ENCODE measurements at regions not wholly inside any gene's neighbourhood (a gene's known extent, or its start where the extent isn't known, plus 50 kb on each side); places are given as distances from the start of the nearest gene placed in this dataset.

DNA sequence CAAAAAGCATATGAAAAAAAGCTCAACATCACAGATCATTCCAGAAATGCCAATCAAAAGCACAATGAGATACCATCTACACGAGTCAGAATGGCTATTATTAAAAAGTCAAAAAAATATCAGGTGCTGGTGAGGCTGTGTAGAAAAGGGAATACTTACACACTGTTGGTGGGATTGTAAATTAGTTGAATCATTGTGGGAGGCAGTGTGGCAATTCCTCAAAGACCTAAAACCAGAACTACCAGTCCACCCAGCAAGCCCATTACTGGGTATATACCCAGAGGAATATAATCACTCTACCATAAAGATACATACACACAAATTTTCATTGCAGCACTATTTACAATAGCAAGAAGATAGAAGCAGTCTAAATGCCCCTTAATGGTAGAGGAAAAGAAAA, 529.9 kb downstream of the SLITRK1 start:
- intact Hi-C loops (cut with DNase I) = no loop called here
- no peak overlapping the region for H3K4me3 ChIP-seq
- no peak for TF ChIP-seq POLR2A (IDR thresholded peaks at IDR 0.05)
- TF ChIP-seq, protein P1, sequence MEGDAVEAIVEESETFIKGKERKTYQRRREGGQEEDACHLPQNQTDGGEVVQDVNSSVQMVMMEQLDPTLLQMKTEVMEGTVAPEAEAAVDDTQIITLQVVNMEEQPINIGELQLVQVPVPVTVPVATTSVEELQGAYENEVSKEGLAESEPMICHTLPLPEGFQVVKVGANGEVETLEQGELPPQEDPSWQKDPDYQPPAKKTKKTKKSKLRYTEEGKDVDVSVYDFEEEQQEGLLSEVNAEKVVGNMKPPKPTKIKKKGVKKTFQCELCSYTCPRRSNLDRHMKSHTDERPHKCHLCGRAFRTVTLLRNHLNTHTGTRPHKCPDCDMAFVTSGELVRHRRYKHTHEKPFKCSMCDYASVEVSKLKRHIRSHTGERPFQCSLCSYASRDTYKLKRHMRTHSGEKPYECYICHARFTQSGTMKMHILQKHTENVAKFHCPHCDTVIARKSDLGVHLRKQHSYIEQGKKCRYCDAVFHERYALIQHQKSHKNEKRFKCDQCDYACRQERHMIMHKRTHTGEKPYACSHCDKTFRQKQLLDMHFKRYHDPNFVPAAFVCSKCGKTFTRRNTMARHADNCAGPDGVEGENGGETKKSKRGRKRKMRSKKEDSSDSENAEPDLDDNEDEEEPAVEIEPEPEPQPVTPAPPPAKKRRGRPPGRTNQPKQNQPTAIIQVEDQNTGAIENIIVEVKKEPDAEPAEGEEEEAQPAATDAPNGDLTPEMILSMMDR (IDR thresholded peaks at IDR 0.05) = no peak
- no peak overlapping the region for H3K27ac ChIP-seq
- no peaks in the 10 kb centered on the region for H3K36me3 ChIP-seq (replicated peaks in 1 of 2)
- H3K27me3 ChIP-seq = no peaks in the 10 kb centered on the region
- DNase-seq = no peak
- no peaks in the 10 kb centered on the region for H3K9me3 ChIP-seq (replicated peaks in 1 of 3)
- H3K4me1 ChIP-seq (replicated peaks in 1 of 2) = no peaks in the 10 kb centered on the region
- 47 to 67% (median 64%) methylated on average over 1 of the region's 1 CpG for WGBS, 4 donors

DNA sequence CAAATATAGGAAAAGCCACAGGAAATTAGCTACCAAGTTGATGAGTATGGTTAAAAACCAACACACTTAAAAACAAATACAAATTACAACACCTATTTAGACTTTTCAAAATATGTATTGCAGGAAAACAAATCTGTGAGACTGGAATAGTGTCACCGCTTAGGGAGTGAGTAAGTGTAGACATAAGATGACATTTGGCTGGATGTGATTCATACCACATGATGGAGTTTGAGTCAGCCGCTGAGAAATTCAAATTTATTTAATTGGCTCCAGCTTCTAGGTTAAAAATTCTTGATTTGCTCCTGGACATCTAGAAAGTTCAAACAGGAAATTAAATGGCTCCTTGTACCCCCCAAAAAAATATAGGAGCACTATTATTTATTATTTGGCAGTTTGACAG, 531.7 kb downstream of the SLITRK1 start:
- no peak for TF ChIP-seq POLR2A (IDR thresholded peaks at IDR 0.05)
- TF ChIP-seq, protein P1 (IDR thresholded peaks at IDR 0.05) = no peak
- 84 to 93% (median 87%) methylated on average over 2 of the region's 2 CpGs for WGBS, 4 donors
- Histone ChIP-seq H3K36me3 (replicated peaks in 1 of 2) (no peaks in the 10 kb centered on the region), H3K4me3 (no peak overlapping the region), H3K4me1 (replicated peaks in 1 of 2) (no peaks in the 10 kb centered on the region), H3K9me3 (replicated peaks in 1 of 3) (no peaks in the 10 kb centered on the region), H3K27ac (no peak overlapping the region), H3K27me3 (no peaks in the 10 kb centered on the region)
- intact Hi-C loops (cut with DNase I) = no loop called here
- DNase-seq = no peak

DNA sequence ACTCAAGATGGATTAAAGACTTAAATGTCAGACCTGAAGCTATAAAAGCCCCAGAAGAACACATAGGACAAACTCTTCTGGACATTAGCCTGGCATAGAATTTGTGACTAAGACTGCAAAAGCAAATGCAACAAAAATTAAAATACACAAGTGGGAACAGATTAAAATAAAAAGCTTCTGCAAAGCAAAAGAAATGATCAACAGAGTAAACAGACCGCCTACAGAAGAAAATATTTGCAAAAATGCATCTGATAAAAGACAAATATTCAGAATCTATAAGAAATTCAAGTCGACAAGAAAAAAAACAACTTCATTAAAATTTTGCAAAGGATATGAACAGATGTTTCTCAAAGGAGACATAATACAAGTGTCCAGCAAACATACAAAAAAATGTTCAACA, 537.8 kb downstream of the SLITRK1 start:
- Histone ChIP-seq H3K36me3 (replicated peaks in 1 of 2) (no peaks in the 10 kb centered on the region), H3K27ac (no peak overlapping the region), H3K4me1 (replicated peaks in 1 of 2) (no peaks in the 10 kb centered on the region), H3K9me3 (replicated peaks in 1 of 3) (no peaks in the 10 kb centered on the region), H3K27me3 (no peaks in the 10 kb centered on the region), H3K4me3 (no peak overlapping the region)
- 74 to 87% (median 80%) methylated on average over 2 of the region's 2 CpGs for WGBS, 4 donors
- intact Hi-C loops (cut with DNase I) = no loop called here
- DNase-seq = no peak
- TF ChIP-seq, protein P1 (IDR thresholded peaks at IDR 0.05) = no peak
- TF ChIP-seq POLR2A (IDR thresholded peaks at IDR 0.05) = no peak

DNA sequence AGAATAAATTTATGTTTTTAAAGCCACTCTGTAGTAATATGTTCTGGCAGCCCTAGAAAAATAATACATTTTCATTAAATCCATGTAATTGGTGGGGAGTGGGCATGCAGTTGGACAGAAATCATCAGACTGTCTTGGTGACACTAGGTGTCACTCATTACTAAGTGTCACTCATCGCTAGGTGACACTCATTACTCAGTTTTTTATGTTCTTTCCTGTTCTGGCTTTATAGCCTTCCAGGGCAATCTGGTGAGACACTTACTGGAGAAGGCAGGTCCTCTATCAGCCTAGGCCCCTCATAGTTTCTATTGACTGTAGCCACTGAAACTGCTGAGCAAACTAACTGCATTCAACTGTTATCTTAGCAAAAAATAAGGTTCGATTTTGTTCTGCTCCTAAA, 542.1 kb downstream of the SLITRK1 start:
- Histone ChIP-seq H3K27ac (no peak overlapping the region), H3K27me3 (no peaks in the 10 kb centered on the region), H3K4me1 (replicated peaks in 1 of 2) (no peaks in the 10 kb centered on the region), H3K9me3 (replicated peaks in 1 of 3) (no peaks in the 10 kb centered on the region), H3K36me3 (replicated peaks in 1 of 2) (no peaks in the 10 kb centered on the region), H3K4me3 (no peak overlapping the region)
- no peak for DNase-seq
- TF ChIP-seq POLR2A (IDR thresholded peaks at IDR 0.05) = no peak
- TF ChIP-seq, protein P1 (IDR thresholded peaks at IDR 0.05) = no peak
- intact Hi-C loops (cut with DNase I) = no loop called here
- WGBS, 4 donors = 66 to 80% (median 69%) methylated on average over 2 of the region's 2 CpGs
